Neural progenitor cell (in vitro differentiated cells): ENCODE measurements at regions not wholly inside any gene's neighbourhood (a gene's known extent, or its start where the extent isn't known, plus 50 kb on each side); places are given as distances from the start of the nearest gene placed in this dataset.

Source experiments
- DNase-seq: peaks from one replicate; pipeline ENCODE4 v3.0.0-alpha.2; 2016; ENCODE audit warnings: low spot score
- H2AFZ ChIP-seq: fragments of 200-600 bp; sonication (generic); replicated peaks from 2 replicates; pipeline ENCODE4 v1.6.1; 2016; ENCODE audit warnings: antibody characterized with exemption
- H3F3A ChIP-seq: fragments of 200-600 bp; sonication (generic); 2 replicates; pipeline ENCODE4 v1.6.1; 2016; ENCODE audit warnings: antibody characterized with exemption, low read depth
- H3K27ac ChIP-seq: fragments of 200-600 bp; sonication (generic); 2 replicates; pipeline ENCODE4 v1.5.1; 2016; ENCODE audit warnings: mild to moderate bottlenecking
- H3K27me3 ChIP-seq: fragments of 200-600 bp; sonication (generic); 2 replicates; pipeline ENCODE4 v1.6.1; 2016; ENCODE audit warnings: mild to moderate bottlenecking, moderate library complexity
- H3K36me3 ChIP-seq: fragments of 200-600 bp; sonication (generic); 2 replicates; pipeline ENCODE4 v1.5.1; 2016
- H3K4me1 ChIP-seq: fragments of 200-600 bp; sonication (generic); 2 replicates; pipeline ENCODE4 v1.6.1; 2016; ENCODE audit warnings: mixed run types
- H3K4me2 ChIP-seq: fragments of 200-600 bp; sonication (generic); 2 replicates; pipeline ENCODE4 v1.6.1; 2016
- H3K4me3 ChIP-seq: fragments of 200-600 bp; sonication (generic); 2 replicates; pipeline ENCODE4 v1.5.1; 2016
- H3K79me2 ChIP-seq: fragments of 200-600 bp; sonication (generic); 2 replicates; pipeline ENCODE4 v1.6.1; 2016; ENCODE audit warnings: low read depth
- H3K9ac ChIP-seq: fragments of 200-600 bp; sonication (generic); 2 replicates; pipeline ENCODE4 v1.6.1; 2016
- H3K9me3 ChIP-seq: fragments of 200-600 bp; sonication (generic); 2 replicates; pipeline ENCODE4 v1.5.1; 2016; ENCODE audit warnings: low read depth
- H4K20me1 ChIP-seq: fragments of 200-600 bp; sonication (generic); 2 replicates; pipeline ENCODE4 v1.6.1; 2016; ENCODE audit warnings: low read depth
- H3K27ac Mint-ChIP-seq: 3 replicates; pipeline ENCODE4 v1.8.0; 2021; ENCODE audit warnings: mixed read lengths
- H3K27me3 Mint-ChIP-seq: 2 replicates; pipeline ENCODE4 v1.8.0; 2022; ENCODE audit warnings: low read depth, mild to moderate bottlenecking, inconsistent platforms, moderate library complexity, mixed read lengths; ENCODE audit not compliant: insufficient read depth
- H3K36me3 Mint-ChIP-seq: 3 replicates; pipeline ENCODE4 v1.8.0; 2021; ENCODE audit warnings: mixed read lengths
- H3K4me1 Mint-ChIP-seq: 3 replicates; pipeline ENCODE4 v1.8.0; 2021; ENCODE audit warnings: mixed read lengths
- H3K4me3 Mint-ChIP-seq: 3 replicates; pipeline ENCODE4 v1.8.0; 2021; ENCODE audit warnings: mild to moderate bottlenecking, moderate library complexity, mixed read lengths
- H3K9me3 Mint-ChIP-seq: 3 replicates; pipeline ENCODE4 v1.8.0; 2020; ENCODE audit warnings: mixed read lengths
- CTCF ChIP-seq: fragments of 200-600 bp; sonication (generic); IDR thresholded peaks from 2 replicates; pipeline ENCODE4 v1.5.1; 2017; ENCODE audit warnings: antibody characterized with exemption, mild to moderate bottlenecking
- EZH2 ChIP-seq: fragments of 200-600 bp; sonication (generic); IDR thresholded peaks from 2 replicates; pipeline ENCODE4 v1.6.1; 2017; ENCODE audit warnings: antibody characterized with exemption, mild to moderate bottlenecking, moderate library complexity
- EZH2phosphoT487 ChIP-seq: fragments of 200-600 bp; sonication (generic); IDR thresholded peaks from 2 replicates; pipeline ENCODE4 v1.6.1; 2017; ENCODE audit warnings: antibody characterized with exemption

GRCh38 chr7:114802632-114803031, 119.3 kb upstream of the MDFIC start:
- Histone ChIP-seq H3K27ac (no peak overlapping the region), H3F3A (no peaks in the 10 kb centered on the region), H3K27me3 (no peaks in the 10 kb centered on the region), H3K79me2 (no peaks in the 10 kb centered on the region), H3K4me2 (no peak overlapping the region), H4K20me1 (no peaks in the 10 kb centered on the region), H3K4me1 (no peaks in the 10 kb centered on the region), H3K4me3 (no peak overlapping the region), H2AFZ (no peak overlapping the region), H3K36me3 (no peaks in the 10 kb centered on the region), H3K9me3 (no peaks in the 10 kb centered on the region), H3K9ac (no peak overlapping the region)
- Mint-ChIP-seq H3K9me3 (no peaks in the 10 kb centered on the region), H3K36me3 (no peaks in the 10 kb centered on the region), H3K4me3 (no peak overlapping the region), H3K27ac (no peak overlapping the region), H3K27me3 (no peaks in the 10 kb centered on the region), H3K4me1 (peaks cover 3% of the 10 kb centered on the region)
- TF ChIP-seq EZH2phosphoT487 (no peak), CTCF (no peak), EZH2 (no peak)
- no peak for DNase-seq

DNA sequence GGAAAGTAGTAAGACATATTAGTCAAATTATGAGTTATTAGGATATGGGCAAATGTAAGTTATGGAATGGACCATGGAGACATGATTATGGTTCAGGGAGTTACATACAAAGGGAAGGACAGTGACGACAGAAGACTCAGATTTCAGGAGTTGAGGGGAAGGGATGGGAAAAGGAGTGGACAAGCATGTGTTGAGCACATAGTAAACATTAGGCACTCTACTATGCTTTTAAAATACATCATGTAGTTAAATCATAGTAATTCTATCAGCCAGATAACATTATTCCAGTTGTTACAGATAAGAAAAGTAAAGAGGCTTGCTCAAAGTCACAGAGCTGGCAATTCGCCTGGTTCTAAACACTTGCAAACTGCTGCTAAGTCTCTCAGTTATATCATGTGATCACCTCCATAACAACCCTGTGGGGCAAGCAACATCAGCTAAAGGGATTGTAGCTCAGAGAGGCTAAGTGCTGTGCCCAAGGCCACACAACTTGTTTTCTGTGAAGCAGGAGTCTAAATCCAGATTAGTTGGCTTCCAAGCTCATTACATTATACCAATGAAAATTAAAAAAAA, 115.2 kb upstream of the MDFIC start:
- H3K9me3 Mint-ChIP-seq, result no peaks in the 10 kb centered on the region
- H3K79me2 ChIP-seq, result no peaks in the 10 kb centered on the region

DNA sequence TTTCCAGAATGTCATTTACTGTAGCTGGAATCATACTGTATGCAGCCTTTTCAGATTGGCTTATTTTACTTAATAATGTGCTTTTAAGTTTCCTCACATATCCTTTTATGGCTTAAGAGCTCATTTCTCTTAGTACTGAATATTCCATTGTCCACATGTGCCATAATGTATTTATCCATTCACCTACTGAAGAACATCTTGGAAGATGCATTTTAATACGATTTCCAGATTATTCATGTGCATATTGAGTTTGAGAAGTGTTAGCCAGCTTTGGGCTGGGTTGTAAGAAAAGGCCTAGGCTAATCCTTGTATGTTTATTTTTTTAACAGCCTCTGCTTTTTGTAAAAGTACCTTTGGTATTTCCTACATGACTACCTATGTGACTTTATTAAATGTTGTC, 109.3 kb upstream of the MDFIC start:
- H3K9ac ChIP-seq, result no peak overlapping the region
- H2AFZ ChIP-seq, result no peak overlapping the region
- H3K9me3 ChIP-seq, result no peaks in the 10 kb centered on the region
- no peaks in the 10 kb centered on the region for H3K36me3 ChIP-seq
- Mint-ChIP-seq H3K27ac (no peak overlapping the region), H3K9me3 (no peaks in the 10 kb centered on the region), H3K4me3 (no peak overlapping the region), H3K36me3 (no peaks in the 10 kb centered on the region), H3K4me1 (no peaks in the 10 kb centered on the region), H3K27me3 (no peaks in the 10 kb centered on the region)
- no peaks in the 10 kb centered on the region for H3K4me1 ChIP-seq
- no peak for TF ChIP-seq CTCF
- no peak for TF ChIP-seq EZH2phosphoT487
- TF ChIP-seq EZH2, result no peak
- DNase-seq, result no peak
- no peaks in the 10 kb centered on the region for H3F3A ChIP-seq
- H3K27ac ChIP-seq, result no peak overlapping the region
- H3K27me3 ChIP-seq, result no peaks in the 10 kb centered on the region
- no peaks in the 10 kb centered on the region for H3K79me2 ChIP-seq
- no peaks in the 10 kb centered on the region for H4K20me1 ChIP-seq
- no peak overlapping the region for H3K4me2 ChIP-seq
- no peak overlapping the region for H3K4me3 ChIP-seq

More for the DNA sequence above, 115.2 kb upstream of the MDFIC start:
- Histone ChIP-seq H3K9me3 (no peaks in the 10 kb centered on the region), H3K4me3 (no peak overlapping the region), H3K9ac (no peak overlapping the region), H3K27me3 (no peaks in the 10 kb centered on the region), H2AFZ (no peak overlapping the region), H3K27ac (no peak overlapping the region), H3F3A (no peaks in the 10 kb centered on the region), H3K4me2 (no peak overlapping the region), H3K36me3 (no peaks in the 10 kb centered on the region), H3K4me1 (no peaks in the 10 kb centered on the region), H4K20me1 (no peaks in the 10 kb centered on the region)
- no peak for TF ChIP-seq EZH2phosphoT487
- TF ChIP-seq EZH2, result no peak
- TF ChIP-seq CTCF, result no peak
- Mint-ChIP-seq H3K27me3 (no peaks in the 10 kb centered on the region), H3K36me3 (no peaks in the 10 kb centered on the region), H3K4me3 (no peak overlapping the region), H3K27ac (no peak overlapping the region), H3K4me1 (peaks cover 3% of the 10 kb centered on the region)
- no peak for DNase-seq
